ENCODE measurements at regions not wholly inside any gene's neighbourhood (a gene's known extent, or its start where the extent isn't known, plus 50 kb on each side); places are given as distances from the start of the nearest gene placed in this dataset.

DNA sequence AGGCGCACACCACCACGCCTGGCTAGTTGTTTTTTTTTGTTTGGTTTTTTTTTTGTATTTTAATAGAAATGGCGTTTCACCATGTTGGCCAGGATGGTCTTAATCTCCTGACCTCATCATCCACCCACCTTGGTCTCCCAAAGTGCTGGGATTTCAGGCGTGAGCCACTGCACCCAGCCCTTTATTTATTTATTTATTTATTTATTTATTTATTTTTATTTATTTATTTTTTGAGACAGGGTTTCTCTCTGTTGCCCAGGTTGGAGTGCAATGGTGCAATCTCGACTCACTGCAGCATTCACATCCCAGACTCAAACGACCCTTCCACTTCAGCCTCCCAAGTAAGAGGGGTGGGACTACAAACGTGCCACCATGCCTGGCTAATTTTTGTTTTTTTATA is 63.0 kb upstream of the ADAMTSL1 start:
- DNase-seq: no peak

DNA sequence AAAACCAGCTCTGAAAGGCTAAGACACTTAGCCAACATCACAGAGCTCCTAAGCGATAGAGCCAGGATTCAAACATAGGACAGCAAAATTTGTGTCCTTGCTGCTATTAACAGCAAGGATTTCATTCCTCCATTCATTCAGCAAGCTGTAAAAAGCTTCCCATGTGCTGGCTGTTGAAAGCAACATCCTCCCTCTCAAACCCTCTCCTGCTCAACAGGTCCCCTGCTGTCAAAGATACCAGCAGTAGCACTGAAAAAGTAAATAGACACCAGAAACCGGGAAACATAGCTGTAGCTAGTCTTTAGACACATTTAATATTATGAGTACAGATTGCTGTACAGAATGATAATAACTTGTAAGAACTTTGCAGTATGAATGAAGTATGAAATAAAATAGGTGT is 52.6 kb upstream of the ADAMTSL1 start:
- no peak for DNase-seq

GRCh38 chr9:18422296-18423036 is 51.5 kb upstream of the ADAMTSL1 start:
- DNase-seq: no peak

- no peak for DNase-seq
These were observed 50.0 kb upstream of the ADAMTSL1 start for GRCh38 chr9:18423791-18424531.

Measured in NCI-H2107 (cell line).